Neutrophil (primary cell): ENCODE measurements at regions not wholly inside any gene's neighbourhood (a gene's known extent, or its start where the extent isn't known, plus 50 kb on each side); places are given as distances from the start of the nearest gene placed in this dataset.
"Not testable (repeated sequence)": the region's sequence is repeated elsewhere in the genome, so short reads cannot be mapped to it uniquely, and the experiment has no call there.

Experiments used
- H3K27ac ChIP-seq: fragments of 200-600 bp; sonication (generic); 2 replicates; pipeline ENCODE4 v1.5.1; 2016; ENCODE audit warnings: mild to moderate bottlenecking, moderate library complexity
- H3K27me3 ChIP-seq: fragments of 200-600 bp; sonication (generic); 2 replicates; pipeline ENCODE4 v1.6.0; 2016; ENCODE audit warnings: mild to moderate bottlenecking
- H3K36me3 ChIP-seq: fragments of 200-600 bp; sonication (generic); 2 replicates; pipeline ENCODE4 v1.5.1; 2017
- H3K4me1 ChIP-seq, 2 experiments: fragments of 200-600 bp in 1 of 2; sonication (generic) in 1 of 2; 1 replicate in 1 of 2; 2 replicates in 1 of 2; pipeline versions ENCODE4 v1.5.1 to v1.6.1; 2013 to 2016; ENCODE audit warnings: low read depth in 1 of 2, low read length in 1 of 2, mild to moderate bottlenecking in 1 of 2, moderate library complexity in 1 of 2; ENCODE audit not compliant: control insufficient read depth in 1 of 2, insufficient read depth in 1 of 2
- H3K4me3 ChIP-seq, 2 experiments: fragments of 200-600 bp in 1 of 2; sonication (generic) in 1 of 2; 1 replicate in 1 of 2; 2 replicates in 1 of 2; pipeline ENCODE4 v1.5.1; 2013 to 2016; ENCODE audit warnings: low read depth in 1 of 2, low read length in 1 of 2, mild to moderate bottlenecking in 1 of 2, moderate library complexity in 1 of 2
- H3K9me3 ChIP-seq: fragments of 200-600 bp; sonication (generic); 2 replicates; pipeline ENCODE4 v1.5.1; 2016
- CTCF ChIP-seq: fragments of 200-600 bp; sonication (generic); IDR thresholded peaks from 2 replicates; pipeline ENCODE4 v1.5.1; 2016; ENCODE audit warnings: antibody characterized with exemption

GRCh38 chr3:20615982-20616381, 430.0 kb upstream of the SGO1 start:
- H3K36me3 ChIP-seq, H3K4me1 ChIP-seq, H3K27ac ChIP-seq, H3K27me3 ChIP-seq, H3K4me3 ChIP-seq, H3K9me3 ChIP-seq: not testable (repeated sequence)

- H3K27me3 ChIP-seq, result no peaks in the 10 kb centered on the region
These were observed 422.2 kb upstream of the SGO1 start for GRCh38 chr3:20608054-20608738.

GRCh38 chr3:20604659-20605058, 418.7 kb upstream of the SGO1 start:
- no peak overlapping the region for H3K27ac ChIP-seq
- H3K9me3 ChIP-seq, result no peaks in the 10 kb centered on the region
- TF ChIP-seq CTCF, result no peak

More at GRCh38 chr3:20608054-20608738, 422.2 kb upstream of the SGO1 start:
- no peak for TF ChIP-seq CTCF
- H3K4me1 ChIP-seq, result no peaks in the 10 kb centered on the region
- H3K9me3 ChIP-seq, result no peaks in the 10 kb centered on the region
- H3K27ac ChIP-seq, result no peak overlapping the region
- H3K4me3 ChIP-seq, result no peak overlapping the region
- no peaks in the 10 kb centered on the region for H3K36me3 ChIP-seq

GRCh38 chr3:20589275-20589674, 403.3 kb upstream of the SGO1 start:
- Histone ChIP-seq H3K9me3 (no peaks in the 10 kb centered on the region), H3K27ac (no peak overlapping the region), H3K36me3 (no peaks in the 10 kb centered on the region), H3K4me1 (no peaks in the 10 kb centered on the region), H3K4me3 (no peak overlapping the region), H3K27me3 (no peaks in the 10 kb centered on the region)
- no peak for TF ChIP-seq CTCF

More at GRCh38 chr3:20604659-20605058, 418.7 kb upstream of the SGO1 start:
- H3K4me1 ChIP-seq, result no peaks in the 10 kb centered on the region
- no peak overlapping the region for H3K4me3 ChIP-seq
- H3K27me3 ChIP-seq, result no peaks in the 10 kb centered on the region
- no peaks in the 10 kb centered on the region for H3K36me3 ChIP-seq

- Histone ChIP-seq H3K27ac (no peak overlapping the region), H3K9me3 (no peaks in the 10 kb centered on the region), H3K4me3 (no peak overlapping the region), H3K36me3 (no peaks in the 10 kb centered on the region), H3K4me1 (no peaks in the 10 kb centered on the region), H3K27me3 (no peaks in the 10 kb centered on the region)
- TF ChIP-seq CTCF, result no peak
These were observed 402.8 kb upstream of the SGO1 start for GRCh38 chr3:20588781-20589180.

GRCh38 chr3:20583648-20584047, 397.6 kb upstream of the SGO1 start:
- Histone ChIP-seq H3K36me3 (no peaks in the 10 kb centered on the region), H3K27ac (no peak overlapping the region), H3K27me3 (no peaks in the 10 kb centered on the region), H3K4me1 (no peaks in the 10 kb centered on the region), H3K4me3 (no peak overlapping the region), H3K9me3 (no peaks in the 10 kb centered on the region)
- no peak for TF ChIP-seq CTCF
